Natural killer cell treated with Interleukin-12 subunit alpha and Interleukin-12 subunit beta and Interleukin-15 and Interleukin-18, amount 100 ng/mL, for 72 hours (primary cell): ENCODE measurements at regions not wholly inside any gene's neighbourhood (a gene's known extent, or its start where the extent isn't known, plus 50 kb on each side); places are given as distances from the start of the nearest gene placed in this dataset.

Experiments
- ATAC-seq, 2 donors: fragments of 150-1000 bp; cut with Tn5 transposase in 1 of 2; sonication (Bioruptor Pico), chemical (Tn5 transposase) in 1 of 2; 2 replicates each; pipeline ENCODE4 v1.10.0; 2021
- DNase-seq: peaks from one replicate; pipeline ENCODE4 v3.0.0; 2022; ENCODE audit warnings: low spot score
- H3K27ac Mint-ChIP-seq, 2 donors: 1 replicate in 1 of 2; 2 replicates in 1 of 2; pipeline ENCODE4 v1.8.0; 2022; ENCODE audit warnings: mixed read lengths in 2 of 2, mild to moderate bottlenecking in 1 of 2, moderate library complexity in 1 of 2
- H3K27me3 Mint-ChIP-seq, 2 donors: 1 replicate in 1 of 2; 2 replicates in 1 of 2; pipeline ENCODE4 v1.8.0; 2022; ENCODE audit warnings: mixed read lengths in 2 of 2
- H3K36me3 Mint-ChIP-seq: one replicate; pipeline ENCODE4 v1.8.0; 2022; ENCODE audit warnings: mixed read lengths
- H3K4me1 Mint-ChIP-seq, 2 donors: 1 replicate in 1 of 2; 2 replicates in 1 of 2; pipeline ENCODE4 v1.8.0; 2022; ENCODE audit warnings: low read depth in 2 of 2, mixed read lengths in 2 of 2, mild to moderate bottlenecking in 1 of 2
- H3K4me3 Mint-ChIP-seq: one replicate; pipeline ENCODE4 v1.8.0; 2022; ENCODE audit warnings: mixed read lengths
- H3K9me3 Mint-ChIP-seq: 2 replicates; pipeline ENCODE4 v1.8.0; 2022; ENCODE audit warnings: mixed read lengths

DNA sequence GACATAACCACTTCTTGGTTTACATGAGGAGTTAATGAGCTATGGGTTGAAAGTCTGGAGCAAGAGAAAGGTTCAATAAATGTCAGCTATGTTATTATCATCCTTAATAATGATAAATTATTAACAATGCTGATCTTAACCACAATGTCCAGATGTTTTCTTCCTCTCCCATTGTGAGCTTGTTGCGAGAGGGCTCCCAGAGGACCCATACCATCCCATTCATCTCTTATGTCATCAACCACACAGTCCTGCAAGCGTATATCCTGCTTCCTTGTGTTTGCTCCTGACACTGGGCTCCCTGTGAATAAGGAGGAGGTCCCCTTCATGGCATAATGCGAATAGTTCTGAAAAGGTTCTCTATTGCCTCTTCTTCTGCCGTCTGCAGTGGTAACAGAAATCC, 266.8 kb downstream of the TLE3 start:
- Mint-ChIP-seq H3K36me3 (no peaks in the 10 kb centered on the region), H3K4me3 (no peak overlapping the region), H3K9me3 (no peaks in the 10 kb centered on the region), H3K27ac (no peak overlapping the region), H3K4me1 (peaks cover 0 to 2% of the 10 kb centered on the region in 2 donors), H3K27me3 (peaks cover 0 to 18% of the 10 kb centered on the region in 2 donors)
- no peak for ATAC-seq
- DNase-seq, result no peak

GRCh38 chr15:69834267-69834666, 263.4 kb downstream of the TLE3 start:
- Mint-ChIP-seq H3K4me3 (no peak overlapping the region), H3K27ac (no peak overlapping the region), H3K36me3 (no peaks in the 10 kb centered on the region), H3K27me3 (peaks cover 0 to 13% of the 10 kb centered on the region in 2 donors), H3K4me1 (no peaks in the 10 kb centered on the region), H3K9me3 (no peaks in the 10 kb centered on the region)
- ATAC-seq (no peak), DNase-seq (no peak)

DNA sequence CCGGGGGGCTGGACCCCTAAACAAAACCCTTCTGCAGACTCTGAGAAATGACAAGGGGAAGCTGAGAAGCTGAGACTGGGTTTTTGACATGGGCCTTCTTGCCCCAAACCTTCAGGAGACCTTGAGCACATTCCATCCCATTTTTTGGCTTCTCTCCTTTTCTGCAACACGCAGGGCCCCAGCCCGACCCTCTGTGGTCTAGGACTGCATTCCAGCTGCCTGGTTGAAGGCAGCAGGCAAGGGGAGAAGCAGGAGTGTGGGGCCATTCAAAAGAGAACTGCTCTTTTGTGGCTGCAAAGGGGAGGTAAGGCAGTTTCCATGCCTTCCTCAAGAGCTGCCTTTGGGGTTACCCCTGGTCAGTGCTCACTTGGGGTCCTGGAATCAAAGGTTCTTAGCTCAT, 263.0 kb downstream of the TLE3 start:
- Mint-ChIP-seq H3K4me3 (no peak overlapping the region), H3K36me3 (no peaks in the 10 kb centered on the region), H3K9me3 (no peaks in the 10 kb centered on the region), H3K4me1 (no peaks in the 10 kb centered on the region), H3K27me3 (peaks cover 0 to 13% of the 10 kb centered on the region in 2 donors), H3K27ac (no peak overlapping the region)
- no peak for DNase-seq
- ATAC-seq, result no peak

- H3K4me1 Mint-ChIP-seq, result no peaks in the 10 kb centered on the region
- DNase-seq (no peak), ATAC-seq (peak in 1 of 2 donors; percentile 5)
- no peaks in the 10 kb centered on the region for H3K9me3 Mint-ChIP-seq
- no peaks in the 10 kb centered on the region for H3K36me3 Mint-ChIP-seq
- H3K27me3 Mint-ChIP-seq, result peaks cover 0 to 16% of the 10 kb centered on the region in 2 donors
- H3K4me3 Mint-ChIP-seq, result no peak overlapping the region
- H3K27ac Mint-ChIP-seq, result peak overlapping the region in 1 of 2 donors; percentile 8
Observed at GRCh38 chr15:69836048-69836447, 261.7 kb downstream of the TLE3 start.

DNA sequence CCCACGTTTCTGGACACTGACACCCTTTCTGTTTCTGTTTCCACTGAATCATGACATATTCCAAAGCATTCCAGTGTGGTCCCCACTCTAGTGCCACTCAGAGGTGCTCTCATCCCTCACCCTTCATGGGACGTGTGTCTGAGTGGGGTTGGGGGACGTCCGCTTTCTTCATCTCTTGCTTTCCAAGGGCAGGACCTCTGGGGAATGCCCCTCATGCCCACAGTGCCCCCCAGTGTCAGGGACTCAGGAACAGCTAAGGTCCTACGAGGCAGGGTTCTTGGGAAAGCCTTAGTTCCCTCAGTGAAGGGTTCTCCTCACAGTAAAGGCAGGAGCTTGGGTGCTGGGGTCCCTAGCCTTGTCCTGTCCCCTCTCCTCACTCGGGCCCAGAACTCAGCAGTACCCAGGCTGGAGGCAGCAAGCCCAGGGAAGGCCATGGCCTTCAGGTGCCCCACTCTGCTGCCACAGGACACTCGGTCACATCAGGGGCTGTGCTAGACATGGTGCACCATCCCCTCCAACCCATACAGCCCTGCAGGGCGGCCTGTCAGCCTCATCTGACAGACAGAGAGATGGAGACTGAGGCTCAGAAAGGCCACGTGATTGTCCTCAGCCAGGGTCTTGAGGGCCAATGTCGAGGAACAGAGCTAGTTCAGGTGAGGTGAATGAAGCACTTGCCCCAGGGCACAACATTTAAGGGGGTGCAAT, 261.0 kb downstream of the TLE3 start:
- Mint-ChIP-seq H3K9me3 (no peaks in the 10 kb centered on the region), H3K27me3 (peaks cover 0 to 16% of the 10 kb centered on the region in 2 donors), H3K4me1 (no peaks in the 10 kb centered on the region), H3K4me3 (no peak overlapping the region), H3K36me3 (no peaks in the 10 kb centered on the region), H3K27ac (no peak overlapping the region)
- DNase-seq (no peak), ATAC-seq (no peak)

DNA sequence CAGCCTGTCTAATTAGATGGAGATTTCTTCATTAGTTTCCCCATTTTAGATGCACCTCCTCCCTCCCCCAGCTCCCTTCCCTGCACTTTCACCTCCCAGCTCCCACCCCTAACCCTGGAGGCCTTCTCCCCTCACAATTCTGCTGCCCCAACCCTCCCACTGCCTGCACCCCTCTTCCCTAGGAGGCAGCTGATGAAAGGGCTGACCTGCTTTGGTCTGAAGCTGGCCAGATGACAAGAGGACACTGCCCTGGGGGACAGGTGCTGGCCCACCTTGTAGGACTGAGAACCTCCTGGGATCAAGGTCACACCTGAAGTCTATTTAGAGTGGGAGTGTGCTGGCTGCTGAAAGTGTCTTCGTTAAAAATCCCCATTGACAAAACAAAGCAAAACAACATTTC, 259.4 kb downstream of the TLE3 start:
- DNase-seq, result no peak
- no peaks in the 10 kb centered on the region for H3K4me1 Mint-ChIP-seq
- no peaks in the 10 kb centered on the region for H3K36me3 Mint-ChIP-seq
- no peaks in the 10 kb centered on the region for H3K9me3 Mint-ChIP-seq
- H3K27ac Mint-ChIP-seq, result no peak overlapping the region
- ATAC-seq, result no peak
- no peak overlapping the region for H3K4me3 Mint-ChIP-seq
- peaks cover 0 to 19% of the 10 kb centered on the region in 2 donors for H3K27me3 Mint-ChIP-seq

DNA sequence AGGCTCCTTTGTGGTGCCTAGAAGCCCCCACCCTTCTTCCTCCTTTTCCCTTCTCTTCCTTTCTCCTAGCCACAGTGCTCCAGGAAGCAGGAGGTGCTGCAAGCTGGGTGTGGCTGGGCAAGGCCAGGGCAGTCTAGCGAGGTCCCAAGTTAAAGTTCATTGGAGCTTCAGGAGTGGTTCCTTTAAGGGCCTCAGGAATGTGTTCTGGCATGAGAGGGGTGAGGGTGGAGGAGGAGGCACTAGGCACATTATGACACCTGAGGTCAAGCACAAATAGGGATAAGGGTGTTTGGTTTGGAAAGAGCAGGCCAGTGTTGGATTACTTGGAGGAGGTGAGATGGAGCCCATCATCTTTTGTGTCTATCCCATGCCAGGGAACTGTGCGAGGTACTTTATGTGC, 258.7 kb downstream of the TLE3 start:
- Mint-ChIP-seq H3K9me3 (no peaks in the 10 kb centered on the region), H3K27me3 (peaks cover 0 to 21% of the 10 kb centered on the region in 2 donors), H3K4me3 (no peak overlapping the region), H3K4me1 (no peaks in the 10 kb centered on the region), H3K27ac (no peak overlapping the region), H3K36me3 (no peaks in the 10 kb centered on the region)
- no peak for ATAC-seq
- DNase-seq, result no peak

- Mint-ChIP-seq H3K27ac (no peak overlapping the region), H3K36me3 (no peaks in the 10 kb centered on the region), H3K27me3 (peaks cover 0 to 19% of the 10 kb centered on the region in 2 donors), H3K9me3 (no peaks in the 10 kb centered on the region), H3K4me1 (no peaks in the 10 kb centered on the region), H3K4me3 (no peak overlapping the region)
- no peak for ATAC-seq
- DNase-seq, result no peak
Observed at GRCh38 chr15:69841113-69841828, 256.4 kb downstream of the TLE3 start.

DNA sequence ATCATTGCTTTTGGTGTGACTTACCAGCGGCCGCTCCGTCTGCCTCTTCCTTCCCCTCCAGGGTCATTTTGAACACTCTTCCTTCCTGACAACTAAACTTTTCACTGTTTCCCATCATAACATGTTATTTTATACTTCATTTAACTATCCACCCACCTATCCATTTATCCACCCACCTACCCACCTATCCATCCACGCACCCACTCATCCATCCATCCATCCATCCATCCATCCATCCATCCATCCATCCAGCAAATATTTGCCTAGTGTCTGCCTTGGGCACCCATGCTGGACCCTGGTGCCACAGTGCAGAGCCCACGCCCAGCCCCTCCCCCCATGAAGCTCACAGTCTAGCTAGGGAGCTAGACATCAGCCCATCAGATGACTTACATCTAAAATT, 254.9 kb downstream of the TLE3 start:
- ATAC-seq, result no peak
- no peak for DNase-seq
- H3K4me3 Mint-ChIP-seq, result no peak overlapping the region
- no peaks in the 10 kb centered on the region for H3K4me1 Mint-ChIP-seq
- H3K9me3 Mint-ChIP-seq, result no peaks in the 10 kb centered on the region
- peaks cover 0 to 25% of the 10 kb centered on the region in 2 donors for H3K27me3 Mint-ChIP-seq
- H3K27ac Mint-ChIP-seq, result no peak overlapping the region
- H3K36me3 Mint-ChIP-seq, result no peaks in the 10 kb centered on the region

DNA sequence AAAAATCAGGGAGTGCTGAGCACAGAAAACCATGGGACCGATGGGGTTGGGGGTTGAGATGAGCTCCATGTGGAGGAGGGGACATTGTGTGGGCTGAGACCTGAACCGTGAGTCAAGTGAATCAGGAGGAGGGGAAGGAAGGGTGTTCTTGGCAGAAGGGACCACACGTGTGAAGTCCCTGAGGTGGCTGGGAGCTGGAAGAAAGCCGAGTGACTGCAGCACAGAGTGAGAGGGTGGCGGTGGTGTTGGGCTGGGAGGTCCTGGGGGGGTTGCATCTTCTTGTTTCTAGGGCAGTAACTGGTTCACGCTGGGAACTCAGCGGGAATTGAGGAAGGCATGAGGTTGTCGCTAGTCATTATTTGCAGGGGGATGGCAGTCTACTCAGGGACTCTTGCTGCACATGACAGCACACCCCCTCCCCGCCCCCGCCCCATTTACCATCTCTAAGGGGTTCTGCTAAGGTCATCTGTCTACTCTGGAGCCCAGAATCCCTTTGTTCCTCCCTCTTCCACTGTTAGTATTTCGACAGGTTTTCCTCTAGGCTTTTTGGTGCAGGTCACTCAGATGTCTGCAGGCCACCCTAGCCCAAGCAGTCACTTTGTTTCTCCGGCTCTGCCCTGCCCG, 254.3 kb downstream of the TLE3 start:
- Mint-ChIP-seq H3K27me3 (peaks cover 3 to 28% of the 10 kb centered on the region in 2 donors), H3K4me1 (no peaks in the 10 kb centered on the region), H3K36me3 (no peaks in the 10 kb centered on the region), H3K4me3 (no peak overlapping the region), H3K27ac (no peak overlapping the region), H3K9me3 (no peaks in the 10 kb centered on the region)
- DNase-seq (no peak), ATAC-seq (no peak)

GRCh38 chr15:69843900-69844304, 253.8 kb downstream of the TLE3 start:
- H3K4me3 Mint-ChIP-seq, result no peak overlapping the region
- no peak overlapping the region for H3K27ac Mint-ChIP-seq
- H3K27me3 Mint-ChIP-seq, result peaks cover 8 to 33% of the 10 kb centered on the region in 2 donors
- ATAC-seq, result no peak
- no peak for DNase-seq
- no peaks in the 10 kb centered on the region for H3K36me3 Mint-ChIP-seq
- H3K4me1 Mint-ChIP-seq, result no peaks in the 10 kb centered on the region
- no peaks in the 10 kb centered on the region for H3K9me3 Mint-ChIP-seq

DNA sequence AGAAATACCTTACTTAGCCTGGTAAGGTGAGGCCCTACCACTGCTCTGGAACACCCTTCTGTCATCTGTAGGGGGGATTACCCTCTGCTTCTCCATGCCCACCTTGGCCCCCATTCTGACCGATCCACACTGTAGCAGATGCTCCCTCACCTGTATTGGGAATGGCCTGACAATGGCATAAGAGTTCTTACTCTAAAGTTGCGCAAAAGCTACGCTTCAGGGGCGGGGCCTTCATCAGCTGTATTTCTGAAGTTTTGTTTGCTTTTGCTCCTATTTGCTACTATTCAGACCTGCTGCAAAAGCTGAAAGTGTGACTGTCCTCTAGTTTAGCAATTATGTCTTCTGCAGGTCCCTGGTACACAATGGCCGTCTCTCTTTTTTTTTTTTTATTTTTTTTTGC, 252.6 kb downstream of the TLE3 start:
- Mint-ChIP-seq H3K36me3 (no peaks in the 10 kb centered on the region), H3K27me3 (peaks cover 12 to 36% of the 10 kb centered on the region in 2 donors), H3K27ac (no peak overlapping the region), H3K4me3 (no peak overlapping the region), H3K4me1 (no peaks in the 10 kb centered on the region), H3K9me3 (no peaks in the 10 kb centered on the region)
- ATAC-seq (no peak), DNase-seq (no peak)

DNA sequence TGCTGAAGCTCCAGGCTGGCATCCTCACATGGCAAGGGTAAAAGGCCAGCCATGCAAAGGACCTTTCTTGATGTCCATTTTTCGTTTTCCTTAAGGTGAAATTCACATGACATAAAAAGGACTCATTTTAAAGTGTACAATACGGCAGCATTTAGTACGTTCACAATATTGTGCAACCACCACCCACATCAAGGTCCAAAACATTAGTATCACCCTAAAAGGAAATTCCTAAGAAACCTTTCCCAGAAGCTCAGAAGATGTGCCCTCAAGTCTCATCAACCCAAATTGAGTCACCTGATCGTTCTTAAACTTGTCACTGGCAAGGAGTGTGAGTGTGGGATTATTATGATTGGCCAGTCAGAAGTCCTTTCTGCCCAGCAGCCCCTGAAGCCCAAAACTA, 250.1 kb downstream of the TLE3 start:
- no peaks in the 10 kb centered on the region for H3K4me1 Mint-ChIP-seq
- no peak overlapping the region for H3K27ac Mint-ChIP-seq

GRCh38 chr15:69848096-69848495, 249.6 kb downstream of the TLE3 start:
- no peak overlapping the region for H3K27ac Mint-ChIP-seq
- H3K27me3 Mint-ChIP-seq, result peaks cover 12 to 39% of the 10 kb centered on the region in 2 donors
- H3K4me3 Mint-ChIP-seq, result no peak overlapping the region
- ATAC-seq (no peak), DNase-seq (no peak)
- H3K36me3 Mint-ChIP-seq, result no peaks in the 10 kb centered on the region
- H3K4me1 Mint-ChIP-seq, result no peaks in the 10 kb centered on the region
- H3K9me3 Mint-ChIP-seq, result no peaks in the 10 kb centered on the region

More for the DNA sequence above, 250.1 kb downstream of the TLE3 start:
- no peak for ATAC-seq
- no peak for DNase-seq
- H3K9me3 Mint-ChIP-seq, result no peaks in the 10 kb centered on the region
- H3K36me3 Mint-ChIP-seq, result no peaks in the 10 kb centered on the region
- no peak overlapping the region for H3K4me3 Mint-ChIP-seq
- H3K27me3 Mint-ChIP-seq, result peaks cover 12 to 40% of the 10 kb centered on the region in 2 donors
